GM10266 (cell line): ENCODE measurements at regions not wholly inside any gene's neighbourhood (a gene's known extent, or its start where the extent isn't known, plus 50 kb on each side); places are given as distances from the start of the nearest gene placed in this dataset.

Experiments used
- DNase-seq: peaks from one replicate; pipeline ENCODE4 v3.0.0; 2012; ENCODE audit errors: extremely low spot score
- TF ChIP-seq, protein P1 (sequence below): IDR thresholded peaks from 2 replicates; pipeline ENCODE4 v1.5.1; 2012; ENCODE audit warnings: mild to moderate bottlenecking, low read depth; ENCODE audit not compliant: control insufficient read depth, insufficient read depth; ENCODE audit errors: missing control alignments

DNA sequence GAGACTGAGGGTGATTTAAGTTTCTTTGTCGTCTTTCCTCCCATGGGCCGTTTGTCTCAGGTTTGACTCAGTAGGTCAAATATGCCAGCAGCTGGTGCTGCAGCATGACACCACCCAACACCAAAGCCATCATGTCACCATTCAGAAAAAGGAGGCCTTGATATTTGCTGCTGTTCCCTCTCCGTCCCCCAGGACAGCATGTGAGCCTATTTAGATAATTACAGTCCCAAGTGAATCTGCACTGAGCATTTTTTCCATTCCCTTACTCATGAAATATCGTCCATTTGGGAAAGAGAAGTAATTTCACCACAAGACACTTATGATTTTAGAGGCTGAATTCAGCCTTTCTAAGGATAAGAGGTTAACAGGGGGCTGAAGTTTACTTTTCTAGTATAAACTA is 62.2 kb upstream of the ADORA2B start:
- DNase-seq = no peak
- TF ChIP-seq, protein P1, sequence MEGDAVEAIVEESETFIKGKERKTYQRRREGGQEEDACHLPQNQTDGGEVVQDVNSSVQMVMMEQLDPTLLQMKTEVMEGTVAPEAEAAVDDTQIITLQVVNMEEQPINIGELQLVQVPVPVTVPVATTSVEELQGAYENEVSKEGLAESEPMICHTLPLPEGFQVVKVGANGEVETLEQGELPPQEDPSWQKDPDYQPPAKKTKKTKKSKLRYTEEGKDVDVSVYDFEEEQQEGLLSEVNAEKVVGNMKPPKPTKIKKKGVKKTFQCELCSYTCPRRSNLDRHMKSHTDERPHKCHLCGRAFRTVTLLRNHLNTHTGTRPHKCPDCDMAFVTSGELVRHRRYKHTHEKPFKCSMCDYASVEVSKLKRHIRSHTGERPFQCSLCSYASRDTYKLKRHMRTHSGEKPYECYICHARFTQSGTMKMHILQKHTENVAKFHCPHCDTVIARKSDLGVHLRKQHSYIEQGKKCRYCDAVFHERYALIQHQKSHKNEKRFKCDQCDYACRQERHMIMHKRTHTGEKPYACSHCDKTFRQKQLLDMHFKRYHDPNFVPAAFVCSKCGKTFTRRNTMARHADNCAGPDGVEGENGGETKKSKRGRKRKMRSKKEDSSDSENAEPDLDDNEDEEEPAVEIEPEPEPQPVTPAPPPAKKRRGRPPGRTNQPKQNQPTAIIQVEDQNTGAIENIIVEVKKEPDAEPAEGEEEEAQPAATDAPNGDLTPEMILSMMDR = no peak

DNA sequence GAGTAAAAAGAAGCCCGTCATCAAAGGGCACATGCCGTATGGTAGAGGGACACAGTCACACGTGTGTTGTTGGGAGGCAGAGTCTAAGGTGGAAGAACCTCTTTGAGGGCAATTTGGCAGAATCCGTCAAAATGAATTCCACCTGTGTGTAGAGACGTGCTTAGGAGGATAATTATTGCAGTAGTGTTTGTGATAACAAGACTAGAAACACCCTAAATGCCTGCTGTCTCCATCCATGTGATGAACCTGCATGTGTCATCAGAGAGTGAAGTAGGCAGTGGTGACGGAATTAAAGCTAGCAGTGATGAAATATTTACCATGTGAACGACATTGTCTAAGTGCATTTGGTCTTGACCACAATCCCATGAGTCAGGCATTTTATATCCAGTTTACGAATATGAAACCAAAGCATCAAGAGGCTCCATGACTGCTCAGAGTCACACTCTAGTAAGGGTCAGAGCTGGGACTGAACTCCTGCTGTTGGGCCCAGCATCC is 61.3 kb upstream of the ADORA2B start:
- DNase-seq = no peak
- TF ChIP-seq, protein P1 = no peak

- DNase-seq = no peak
- TF ChIP-seq, protein P1 = no peak
These were observed 60.2 kb upstream of the ADORA2B start for GRCh38 chr17:15884731-15885130.

DNA sequence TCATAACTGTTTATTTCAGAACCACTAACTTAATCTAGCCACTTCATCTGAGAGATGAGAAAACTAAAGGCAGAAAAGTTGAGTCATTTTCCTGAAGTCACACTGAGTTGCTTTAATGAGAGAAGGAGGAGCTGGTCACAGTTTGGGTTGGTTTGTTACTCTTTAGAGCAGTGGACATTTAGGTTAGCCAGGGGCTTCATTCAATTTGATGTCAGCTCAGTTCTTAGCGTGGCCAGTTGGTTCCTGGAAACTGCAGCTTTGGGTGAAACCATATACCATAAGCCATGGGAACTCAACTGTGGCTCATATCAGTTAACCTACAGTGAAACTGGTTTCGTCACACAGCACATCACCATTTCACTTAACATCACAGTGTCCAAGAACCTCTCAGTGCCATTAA is 59.2 kb upstream of the ADORA2B start:
- no peak for DNase-seq
- TF ChIP-seq, protein P1 = no peak

- TF ChIP-seq, protein P1 = no peak
These were observed 58.7 kb upstream of the ADORA2B start for GRCh38 chr17:15886221-15886620.

GRCh38 chr17:15886804-15887203 is 58.1 kb upstream of the ADORA2B start:
- DNase-seq = no peak
- TF ChIP-seq, protein P1 = no peak

More at GRCh38 chr17:15886221-15886620, 58.7 kb upstream of the ADORA2B start:
- no peak for DNase-seq

- DNase-seq = no peak
- TF ChIP-seq, protein P1 = no peak
These were observed 56.5 kb upstream of the ADORA2B start for GRCh38 chr17:15888436-15888835.
